K562 (cell line): ENCODE measurements at regions not wholly inside any gene's neighbourhood (a gene's known extent, or its start where the extent isn't known, plus 50 kb on each side); places are given as distances from the start of the nearest gene placed in this dataset.

Experiments used
- ATAC-seq: fragments of 200-7000 bp; cut with Tn5 transposase; 3 replicates; pipeline ENCODE4 v1.9.1; 2020; ENCODE audit warnings: moderate library complexity
- BruUV-seq: library from RNA; stranded (reverse); fragments of 400-500 nt; replicated peaks from 2 replicates; lab custom pipeline; 2021; lab: Mats Ljungman, UMichigan
- CTCF ChIA-PET: fragments of 300-600 bp; formaldehyde crosslinking; extraction: SDS; loops from one replicate; lab custom pipeline; 2021; ENCODE audit warnings: low intra/inter-chr PET ratio; lab: Yijun Ruan, JAX
- POLR2A ChIA-PET: fragments of 300-600, 350-650 bp; sonication (Branson Sonifier 250); formaldehyde crosslinking; extraction: SDS; loops from one replicate; lab custom pipeline; 2021; ENCODE audit warnings: antibody characterized with exemption, inconsistent platforms; lab: Yijun Ruan, JAX
- DNase-seq, 4 experiments: peaks; one replicate each; pipeline versions ENCODE4 v3.0.0 to v3.0.0-alpha.2; 2011 to 2018; ENCODE audit warnings: low spot score in 3 of 4, mixed read lengths in 3 of 4; ENCODE audit errors: extremely low read depth in 1 of 4
- FAIRE-seq: peaks from 2 replicates; lab custom pipeline; 2011; peaks lifted over from hg19 to GRCh38; lab: Jason Lieb, UNC
- H2AFZ ChIP-seq: 2 replicates; pipeline ENCODE4 v1.6.0; 2011; ENCODE audit warnings: low read depth, low read length, control low read depth, inconsistent platforms
- H3K27ac ChIP-seq: fragments of 200-600 bp; 3 replicates; pipeline ENCODE4 v1.8.0; 2011; ENCODE audit warnings: low read depth, mild to moderate bottlenecking, control low read depth, inconsistent platforms, low read length, moderate library complexity, mixed read lengths; ENCODE audit errors: extremely low read depth
- H3K27me3 ChIP-seq, 2 experiments: fragments of 300-600 bp in 1 of 2; 2 replicates in 1 of 2; 3 replicates in 1 of 2; pipeline versions ENCODE4 v1.6.0 to v1.8.0; 2011; ENCODE audit warnings: inconsistent platforms in 2 of 2, low read length in 2 of 2, mild to moderate bottlenecking in 1 of 2, mixed read lengths in 1 of 2, moderate library complexity in 1 of 2; ENCODE audit not compliant: control insufficient read depth in 2 of 2, insufficient read depth in 2 of 2
- H3K36me3 ChIP-seq: fragments of 300-600 bp; 3 replicates; pipeline ENCODE4 v1.8.0; 2011; ENCODE audit warnings: mild to moderate bottlenecking, low read length, inconsistent platforms; ENCODE audit not compliant: control insufficient read depth, insufficient read depth
- H3K4me1 ChIP-seq, 2 experiments: fragments of 200-600 bp in 1 of 2; replicated peaks in 1 of 2; 2 replicates in 1 of 2; 3 replicates in 1 of 2; pipeline versions ENCODE4 v1.5.1 to v1.8.0; 2011; ENCODE audit warnings: inconsistent platforms in 2 of 2, low read length in 2 of 2, mild to moderate bottlenecking in 1 of 2, mixed read lengths in 1 of 2, moderate library complexity in 1 of 2; ENCODE audit not compliant: control insufficient read depth in 2 of 2, insufficient read depth in 2 of 2
- H3K4me2 ChIP-seq: 2 replicates; pipeline ENCODE4 v1.6.1; 2011; ENCODE audit warnings: low read length, control low read depth, inconsistent platforms, mixed read lengths; ENCODE audit not compliant: insufficient read depth
- H3K4me3 ChIP-seq: fragments of 200-600 bp; sonication (generic), shearing (Covaris generic); 2 replicates; pipeline ENCODE4 v1.5.1; 2016; ENCODE audit warnings: control low read depth, inconsistent platforms
- H3K79me2 ChIP-seq: fragments of 200-600 bp; 3 replicates; pipeline ENCODE4 v1.8.0; 2011; ENCODE audit warnings: low read length, inconsistent platforms; ENCODE audit not compliant: control insufficient read depth, insufficient read depth
- H3K9ac ChIP-seq, 2 experiments: 2 replicates each; pipeline versions ENCODE4 v1.6.0 to v1.6.1; 2011; ENCODE audit warnings: low read depth in 2 of 2, low read length in 2 of 2, control low read depth in 1 of 2, inconsistent platforms in 1 of 2, mild to moderate bottlenecking in 1 of 2, mixed read lengths in 1 of 2; ENCODE audit not compliant: insufficient read depth in 1 of 2
- H3K9me1 ChIP-seq: one replicate; pipeline ENCODE4 v1.6.0; 2011; ENCODE audit warnings: inconsistent platforms, mild to moderate bottlenecking, low read length, moderate library complexity; ENCODE audit not compliant: control insufficient read depth, insufficient read depth
- H3K9me3 ChIP-seq: replicated peaks from 2 replicates; pipeline ENCODE4 v1.5.1; 2011; ENCODE audit warnings: low read depth, low read length, inconsistent platforms; ENCODE audit not compliant: control insufficient read depth, insufficient read depth
- H4K20me1 ChIP-seq: replicated peaks from 2 replicates; pipeline ENCODE4 v1.6.1; 2011; ENCODE audit warnings: low read length, inconsistent platforms, mixed read lengths; ENCODE audit not compliant: control insufficient read depth, insufficient read depth
- E2F6 ChIP-seq, 2 experiments: IDR thresholded peaks; 2 replicates each; pipeline ENCODE4 v1.6.1; 2011; ENCODE audit warnings: borderline replicate concordance in 1 of 2, control low read depth in 1 of 2, low read depth in 1 of 2, low read length in 1 of 2, mild to moderate bottlenecking in 1 of 2, mixed read lengths in 1 of 2, moderate library complexity in 1 of 2; ENCODE audit not compliant: insufficient read depth in 1 of 2, insufficient read length in 1 of 2, poor library complexity in 1 of 2, severe bottlenecking in 1 of 2; ENCODE audit errors: extremely low read depth in 1 of 2
- ELF4 ChIP-seq: fragments of 450-650 bp; formaldehyde crosslinking; IDR thresholded peaks from 2 replicates; pipeline ENCODE4 v1.4.0; 2022; ENCODE audit warnings: missing genetic modification characterization
- ETV6 ChIP-seq, 3 experiments: fragments of 150-350 bp in 1 of 3; sonication (generic) in 1 of 3; formaldehyde crosslinking in 1 of 3; IDR thresholded peaks; 2 replicates each; pipeline versions ENCODE4 v1.6.1 to v1.8.0; 2014 to 2022; ENCODE audit warnings: borderline replicate concordance in 2 of 3, low read depth in 2 of 3, antibody characterized with exemption in 1 of 3, low read length in 1 of 3, mild to moderate bottlenecking in 1 of 3, missing genetic modification reagents in 1 of 3
- STAT5A ChIP-seq: IDR thresholded peaks from 2 replicates; pipeline ENCODE4 v1.6.1; 2012; ENCODE audit warnings: low read length, inconsistent platforms, borderline replicate concordance
- YBX1 ChIP-seq: fragments of 450-650 bp; IDR thresholded peaks from 2 replicates; pipeline ENCODE4 v1.7.1; 2016; ENCODE audit warnings: mild to moderate bottlenecking
- WGBS: fragments of 100-300 bp; shearing (Covaris generic); methylation state at CpG from one replicate; pipeline ENCODE4 v1.1.6; 2016; ENCODE audit warnings: low coverage, mixed read lengths; ENCODE audit not compliant: insufficient coverage; ENCODE audit errors: missing lambda C conversion rate; 5-methylcytosine and 5-hydroxymethylcytosine counted together
- in situ Hi-C: fragments of 300-500 bp; cut with MboI; formaldehyde crosslinking; loops from 4 replicates; pipeline ENCODE4 v1.15.0; 2018; ENCODE audit warnings: inconsistent platforms, mixed read lengths
- intact Hi-C: fragments of 100-400 bp; cut with micrococcal nuclease; formaldehyde crosslinking; loops from 2 replicates; pipeline ENCODE4 v1.14.2; 2022

DNA sequence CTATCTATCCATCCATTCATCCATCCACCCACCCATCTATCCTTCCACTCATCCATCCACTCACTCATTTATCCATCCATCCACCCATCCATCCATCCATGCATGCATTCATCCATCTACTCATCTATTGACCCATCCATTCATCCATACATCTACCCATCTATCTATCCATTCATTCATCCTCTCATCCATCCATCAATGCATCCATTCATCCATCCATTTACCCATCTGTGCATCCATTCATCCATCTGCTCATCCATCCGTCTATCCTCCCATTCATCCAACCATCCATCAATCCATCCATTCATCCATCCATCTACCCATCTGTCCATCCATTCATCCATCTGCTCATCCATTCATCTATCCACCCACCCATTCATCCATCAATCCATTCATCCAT, 224.5 kb upstream of the MAF start:
- H3K27me3 ChIP-seq, result no peaks in the 10 kb centered on the region
- POLR2A ChIA-PET, result no interaction called here
- H3K4me2 ChIP-seq, result no peak overlapping the region
- no peaks in the 10 kb centered on the region; a peak in 1 of 5 replicates for H3K4me1 ChIP-seq
- H3K27ac ChIP-seq, result no peak overlapping the region
- WGBS, result 32% methylated on average over 1 of the region's 1 CpG
- no peak overlapping the region for H2AFZ ChIP-seq
- H3K9me3 ChIP-seq, result no peaks in the 10 kb centered on the region
- no peak for DNase-seq
- no peak for FAIRE-seq
- H3K79me2 ChIP-seq, result no peaks in the 10 kb centered on the region
- CTCF ChIA-PET, result no interaction called here
- H3K36me3 ChIP-seq, result no peaks in the 10 kb centered on the region
- no TSS peak for BruUV-seq
- H3K4me3 ChIP-seq, result no peak overlapping the region
- in situ Hi-C loops (no loop called here), intact Hi-C loops (no loop called here)
- 0 out of 2 replicates have a peak, but pooled peaks have one; percentile 31 for TF ChIP-seq ELF4
- TF ChIP-seq STAT5A, result no peak
- peak; percentile 42; the same call in 1 of the 2 replicates for TF ChIP-seq YBX1
- no peak for ATAC-seq
- no peaks in the 10 kb centered on the region for H4K20me1 ChIP-seq
- no peaks in the 10 kb centered on the region for H3K9me1 ChIP-seq
- no peak overlapping the region for H3K9ac ChIP-seq

DNA sequence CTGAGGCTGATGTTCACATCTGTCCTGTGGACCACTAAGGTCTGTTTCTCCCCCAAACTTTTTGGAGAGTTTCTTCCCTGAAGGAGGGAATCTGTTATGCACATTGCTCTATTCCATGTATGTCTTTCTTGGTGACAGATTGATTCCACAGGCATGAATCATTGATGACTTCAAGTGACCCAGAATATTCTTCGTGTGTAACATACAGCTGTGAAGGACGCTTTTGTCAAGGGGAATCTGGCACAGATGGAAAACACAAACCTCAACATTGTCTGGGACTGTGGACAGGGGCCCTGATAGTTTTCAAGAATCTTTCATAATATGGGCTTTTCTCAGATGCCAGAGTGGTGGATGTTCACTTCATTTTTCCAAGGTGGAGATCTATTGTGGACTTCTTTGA, 223.1 kb upstream of the MAF start:
- no peak overlapping the region for H2AFZ ChIP-seq
- CTCF ChIA-PET, result no interaction called here
- H3K79me2 ChIP-seq, result no peaks in the 10 kb centered on the region
- no peaks in the 10 kb centered on the region for H3K36me3 ChIP-seq
- TF ChIP-seq ETV6 (IDR thresholded peaks at IDR 0.05; ENCODE audit: borderline replicate concordance in 1 of 2, low read depth in 2 of 2, low read length in 1 of 2) (no peak), ETV6 (CRISPR knock-in tag; IDR thresholded peaks at IDR 0.05; ENCODE audit: borderline replicate concordance) (no peak), E2F6 (IDR thresholded peaks at IDR 0.05; ENCODE audit: borderline replicate concordance in 1 of 2, extremely low read depth in 1 of 2, insufficient read depth in 1 of 2, insufficient read length in 1 of 2, low read depth in 1 of 2, low read length in 1 of 2, poor library complexity in 1 of 2, severe bottlenecking in 1 of 2) (no peak)
- intact Hi-C loops, result no loop called here
- BruUV-seq, result no TSS peak
- POLR2A ChIA-PET, result no interaction called here
- no peaks in the 10 kb centered on the region for H3K9me3 ChIP-seq
- WGBS, result 3% methylated on average over 2 of the region's 2 CpGs
- no peak overlapping the region for H3K4me2 ChIP-seq
- H3K9me1 ChIP-seq, result no peaks in the 10 kb centered on the region
- no peak for DNase-seq
- no peak overlapping the region for H3K27ac ChIP-seq
- H4K20me1 ChIP-seq, result no peaks in the 10 kb centered on the region
- no peak overlapping the region for H3K9ac ChIP-seq
- no peak overlapping the region for H3K4me3 ChIP-seq
- in situ Hi-C loops, result no loop called here
- ATAC-seq, result no peak
- FAIRE-seq, result no peak
- H3K4me1 ChIP-seq, result no peaks in the 10 kb centered on the region; a peak in 1 of 5 replicates
- H3K27me3 ChIP-seq, result no peaks in the 10 kb centered on the region
